H1 (cell line): ENCODE measurements at regions not wholly inside any gene's neighbourhood (a gene's known extent, or its start where the extent isn't known, plus 50 kb on each side); places are given as distances from the start of the nearest gene placed in this dataset.

Experiments used
- CTCF ChIA-PET: fragments of 300-600 bp; sonication (Branson Sonifier 250); formaldehyde crosslinking; loops from one replicate; lab custom pipeline; 2021; ENCODE audit not compliant: partially characterized antibody; lab: Charles Lee
- POLR2A ChIA-PET: fragments of 300-600 bp; sonication (Branson Sonifier 250); formaldehyde crosslinking; loops from one replicate; lab custom pipeline; 2021; ENCODE audit warnings: inconsistent platforms; ENCODE audit not compliant: partially characterized antibody; lab: Charles Lee
- DNase-seq, 2 experiments: peaks; one replicate each; pipeline versions ENCODE4 v3.0.0 to v3.0.0-alpha.2; 2010 to 2022; ENCODE audit warnings: low spot score in 2 of 2, low read depth in 1 of 2, mixed read lengths in 1 of 2
- FAIRE-seq: peaks from 2 replicates; lab custom pipeline; 2011; peaks lifted over from hg19 to GRCh38; lab: Jason Lieb, UNC
- H2AFZ ChIP-seq: 2 replicates; pipeline ENCODE4 v1.8.1; 2012; ENCODE audit warnings: low read length, inconsistent platforms
- H2AK5ac ChIP-seq: 2 replicates; pipeline ENCODE4 v1.6.1; 2013; ENCODE audit warnings: low read depth, low read length
- H2BK120ac ChIP-seq: replicated peaks from 2 replicates; pipeline ENCODE3; 2013; ENCODE audit warnings: low read depth, low read length, inconsistent platforms
- H2BK12ac ChIP-seq: 2 replicates; pipeline ENCODE4 v1.6.1; 2013; ENCODE audit warnings: low read depth, low read length
- H2BK15ac ChIP-seq: 2 replicates; pipeline ENCODE4 v1.6.1; 2013; ENCODE audit warnings: low read length
- H2BK20ac ChIP-seq: 2 replicates; pipeline ENCODE4 v1.6.1; 2013; ENCODE audit warnings: low read length
- H2BK5ac ChIP-seq: 2 replicates; pipeline ENCODE4 v1.6.1; 2013; ENCODE audit warnings: low read depth, low read length
- H3K14ac ChIP-seq: 2 replicates; pipeline ENCODE4 v1.6.1; 2013; ENCODE audit warnings: inconsistent platforms; ENCODE audit not compliant: insufficient read length
- H3K18ac ChIP-seq: 2 replicates; pipeline ENCODE4 v1.6.1; 2013; ENCODE audit warnings: low read length; ENCODE audit errors: extremely low read depth
- H3K23ac ChIP-seq: 2 replicates; pipeline ENCODE4 v1.6.1; 2013; ENCODE audit warnings: inconsistent platforms; ENCODE audit not compliant: insufficient read length
- H3K23me2 ChIP-seq: 2 replicates; pipeline ENCODE4 v1.6.1; 2013; ENCODE audit warnings: low read depth, low read length
- H3K27ac ChIP-seq: 2 replicates; pipeline ENCODE4 v1.6.1; 2011; ENCODE audit warnings: low read depth, low read length, inconsistent platforms
- H3K27me3 ChIP-seq, 4 experiments: replicated peaks in 1 of 4; 1 replicate in 1 of 4; 2 replicates in 3 of 4; pipeline versions ENCODE4 v1.6.1 to v1.8.1; 2011 to 2013; ENCODE audit warnings: low read length in 3 of 4, mild to moderate bottlenecking in 3 of 4, inconsistent platforms in 2 of 4, mixed read lengths in 2 of 4, moderate library complexity in 1 of 4; ENCODE audit not compliant: control insufficient read depth in 3 of 4, insufficient read depth in 3 of 4; ENCODE audit errors: extremely low read depth in 1 of 4
- H3K36me3 ChIP-seq, 4 experiments: 2 replicates each; pipeline versions ENCODE4 v1.6.1 to v1.8.1; 2011 to 2013; ENCODE audit warnings: mild to moderate bottlenecking in 4 of 4, low read length in 3 of 4, moderate library complexity in 2 of 4, control low read depth in 1 of 4, inconsistent platforms in 1 of 4; ENCODE audit not compliant: insufficient read depth in 4 of 4, control insufficient read depth in 2 of 4
- H3K4ac ChIP-seq: replicated peaks from 2 replicates; pipeline ENCODE3; 2013; ENCODE audit warnings: low read length, low read depth, mixed read lengths, inconsistent platforms; ENCODE audit not compliant: insufficient read length
- H3K4me1 ChIP-seq, 4 experiments: replicated peaks in 1 of 4; 1 replicate in 1 of 4; 2 replicates in 3 of 4; pipeline versions ENCODE4 v1.6.1 to v1.8.1; 2011 to 2013; ENCODE audit warnings: low read length in 3 of 4, inconsistent platforms in 2 of 4, mixed read lengths in 1 of 4; ENCODE audit not compliant: insufficient read depth in 4 of 4, control insufficient read depth in 3 of 4
- H3K4me2 ChIP-seq, 2 experiments: 2 replicates each; pipeline versions ENCODE4 v1.6.1 to v1.8.1; 2011 to 2013; ENCODE audit warnings: low read depth in 2 of 2, low read length in 2 of 2, control low read depth in 1 of 2, inconsistent platforms in 1 of 2, mild to moderate bottlenecking in 1 of 2; ENCODE audit not compliant: insufficient read depth in 1 of 2
- H3K4me3 ChIP-seq, 4 experiments: fragments of 200-600, 300-600 bp in 1 of 4; sonication (generic), shearing (Covaris generic), sonication (Bioruptor Twin) in 1 of 4; 2 replicates each; pipeline versions ENCODE4 v1.5.1 to v1.8.1; 2011 to 2016; ENCODE audit warnings: low read length in 4 of 4, low read depth in 3 of 4, control low read depth in 2 of 4, inconsistent platforms in 2 of 4, mild to moderate bottlenecking in 2 of 4, mixed read lengths in 1 of 4, moderate library complexity in 1 of 4; ENCODE audit not compliant: insufficient read depth in 2 of 4; ENCODE audit errors: extremely low read depth in 1 of 4
- H3K56ac ChIP-seq: replicated peaks from 2 replicates; pipeline ENCODE3; 2013; ENCODE audit warnings: low read depth, mild to moderate bottlenecking, mixed read lengths, low read length, inconsistent platforms; ENCODE audit not compliant: insufficient read length
- H3K79me1 ChIP-seq: 2 replicates; pipeline ENCODE4 v1.6.1; 2013; ENCODE audit warnings: low read depth, low read length, control low read depth
- H3K79me2 ChIP-seq, 2 experiments: 2 replicates each; pipeline versions ENCODE4 v1.6.1 to v1.8.1; 2012 to 2013; ENCODE audit warnings: low read length in 2 of 2, mild to moderate bottlenecking in 2 of 2, inconsistent platforms in 1 of 2; ENCODE audit not compliant: insufficient read depth in 2 of 2, control insufficient read depth in 1 of 2
- H3K9ac ChIP-seq, 4 experiments: replicated peaks in 1 of 4; 1 replicate in 1 of 4; 2 replicates in 3 of 4; pipeline versions ENCODE4 v1.6.1 to v1.8.1; 2011 to 2013; ENCODE audit warnings: low read depth in 3 of 4, low read length in 3 of 4, control low read depth in 2 of 4, mild to moderate bottlenecking in 2 of 4, moderate library complexity in 2 of 4, inconsistent platforms in 1 of 4; ENCODE audit errors: extremely low read depth in 1 of 4
- H3K9me3 ChIP-seq, 2 experiments: 2 replicates each; pipeline versions ENCODE4 v1.6.1 to v1.8.1; 2012 to 2013; ENCODE audit warnings: mild to moderate bottlenecking in 2 of 2, moderate library complexity in 2 of 2, control low read depth in 1 of 2, inconsistent platforms in 1 of 2, low read depth in 1 of 2, low read length in 1 of 2, mixed read lengths in 1 of 2; ENCODE audit not compliant: insufficient read depth in 2 of 2
- H4K20me1 ChIP-seq, 2 experiments: replicated peaks in 1 of 2; 2 replicates each; pipeline versions ENCODE3 to v1.8.1; 2011 to 2013; ENCODE audit warnings: inconsistent platforms in 2 of 2, low read length in 2 of 2, mild to moderate bottlenecking in 1 of 2; ENCODE audit not compliant: insufficient read depth in 2 of 2, control insufficient read depth in 1 of 2
- H4K5ac ChIP-seq: 2 replicates; pipeline ENCODE4 v1.6.1; 2013; ENCODE audit warnings: low read length, low read depth, mixed read lengths, inconsistent platforms; ENCODE audit not compliant: insufficient read length
- H4K8ac ChIP-seq: 2 replicates; pipeline ENCODE4 v1.8.0; 2013; ENCODE audit warnings: mild to moderate bottlenecking, moderate library complexity, low read length, inconsistent platforms; ENCODE audit not compliant: insufficient read depth; ENCODE audit errors: extremely low read depth
- H4K91ac ChIP-seq: replicated peaks from 2 replicates; pipeline ENCODE3; 2013; ENCODE audit warnings: low read length, mixed read lengths, inconsistent platforms; ENCODE audit not compliant: insufficient read length
- ASH2L ChIP-seq: fragments of 200-600, 300-600 bp; sonication (generic); IDR thresholded peaks from one replicate; pipeline ENCODE4 v1.7.1; 2017; ENCODE audit warnings: low read length
- CHD1 ChIP-seq: IDR thresholded peaks from 2 replicates; pipeline ENCODE4 v1.6.1; 2012; ENCODE audit warnings: low read depth, low read length, improper control_type of control experiment
- GABPA ChIP-seq: IDR thresholded peaks from 2 replicates; pipeline ENCODE4 v1.6.1; 2011; ENCODE audit warnings: mild to moderate bottlenecking, low read length, moderate library complexity, borderline replicate concordance; ENCODE audit not compliant: insufficient read depth
- JUND ChIP-seq: IDR thresholded peaks from 2 replicates; pipeline ENCODE4 v1.6.1; 2011; ENCODE audit warnings: mild to moderate bottlenecking, improper control_type of control experiment, low read length
- POLR2A ChIP-seq, 2 experiments: IDR thresholded peaks; 1 replicate in 1 of 2; 2 replicates in 1 of 2; pipeline ENCODE4 v1.6.1; 2011; ENCODE audit warnings: low read depth in 2 of 2, low read length in 2 of 2, mild to moderate bottlenecking in 2 of 2; ENCODE audit errors: control extremely low read depth in 1 of 2
- POLR2AphosphoS5 ChIP-seq: IDR thresholded peaks from 2 replicates; pipeline ENCODE4 v1.6.1; 2011; ENCODE audit warnings: low read depth, low read length
- SP1 ChIP-seq: IDR thresholded peaks from 2 replicates; pipeline ENCODE4 v1.6.1; 2011; ENCODE audit warnings: low read depth, low read length
- SRF ChIP-seq: IDR thresholded peaks from 2 replicates; pipeline ENCODE4 v1.6.1; 2011; ENCODE audit warnings: mild to moderate bottlenecking, low read depth, low read length, moderate library complexity
- TEAD4 ChIP-seq: IDR thresholded peaks from 2 replicates; pipeline ENCODE4 v1.6.1; 2012; ENCODE audit warnings: low read depth, low read length, inconsistent platforms, mixed read lengths
- WGBS, 2 experiments: shearing (Covaris generic) in 1 of 2; methylation state at CpG; one replicate each; pipeline versions ENCODE4 v1.1.6 to v1.1.7; 2013 to 2015; ENCODE audit warnings: low lambda C conversion rate in 2 of 2, mixed read lengths in 2 of 2, inconsistent platforms in 1 of 2, low coverage in 1 of 2, missing lambda C conversion rate in 1 of 2; ENCODE audit not compliant: insufficient replicate concordance in 2 of 2, insufficient coverage in 1 of 2, insufficient read length in 1 of 2; ENCODE audit errors: extremely low coverage in 1 of 2, missing lambda C conversion rate in 1 of 2; 5-methylcytosine and 5-hydroxymethylcytosine counted together

- no peaks in the 10 kb centered on the region for H3K23me2 ChIP-seq
- no peak overlapping the region for H3K9ac ChIP-seq
- no peak overlapping the region for H2BK5ac ChIP-seq
- no peaks in the 10 kb centered on the region for H3K27me3 ChIP-seq
- H3K56ac ChIP-seq = no peak overlapping the region
- peaks cover 0 to 6% (median 3%) of the 10 kb centered on the region in 4 experiments; a peak in 3 of 7 replicates for H3K4me1 ChIP-seq
- no peak for FAIRE-seq
- H2BK12ac ChIP-seq = no peak overlapping the region
- H3K79me2 ChIP-seq = no peaks in the 10 kb centered on the region
- H2AFZ ChIP-seq = no peak overlapping the region
- H3K18ac ChIP-seq = no peak overlapping the region; the same call in 1 of the 2 replicates
- no peak overlapping the region for H3K14ac ChIP-seq
- CTCF ChIA-PET = interaction anchor here (0.9 to 1.5 kb wide), 3 partner anchors 184 to 400 kb away, joined by 3 read pairs; no protein-coding TSS in a partner anchor
- no peak overlapping the region for H3K4ac ChIP-seq
- H4K91ac ChIP-seq = no peak overlapping the region
- TF ChIP-seq POLR2AphosphoS5 (no peak), SP1 (no peak), TEAD4 (no peak), GABPA (no peak), SRF (no peak), CHD1 (no peak), POLR2A (IDR thresholded peaks at IDR 0.05; ENCODE audit: control extremely low read depth in 1 of 2, low read depth in 2 of 2, low read length in 2 of 2) (no peak), ASH2L (no peak), JUND (no peak)
- TF ChIP-seq, all 59 proteins: peak for 0
- Histone ChIP-seq H3K4me3 (no peak overlapping the region), H3K79me1 (no peaks in the 10 kb centered on the region), H3K36me3 (no peaks in the 10 kb centered on the region), H4K5ac (no peak overlapping the region), H3K23ac (no peak overlapping the region), H2BK20ac (no peak overlapping the region), H3K9me3 (no peaks in the 10 kb centered on the region), H2AK5ac (no peak overlapping the region), H3K27ac (no peak overlapping the region), H4K8ac (no peak overlapping the region), H3K4me2 (no peak overlapping the region), H2BK120ac (no peak overlapping the region), H4K20me1 (no peaks in the 10 kb centered on the region), H2BK15ac (no peak overlapping the region)
- 89% methylated on average over 4 of the region's 4 CpGs; no CpG with 5 or more reads in 1 of the 2 experiments for WGBS, 2 experiments
- no peak for DNase-seq
- POLR2A ChIA-PET = no interaction called here
Measured at GRCh38 chr6:88380618-88381288, 214.6 kb upstream of the CNR1 start.
